Activated CD4-positive, alpha-beta T cell treated with anti-CD3 and anti-CD28 coated beads, Interleukin-2, Interleukin-6, amounts not matched to agents 100 ng/mL and 50 ng/mL, durations not matched to agents 16 hours and 8 hours (primary cell): ENCODE measurements at regions not wholly inside any gene's neighbourhood (a gene's known extent, or its start where the extent isn't known, plus 50 kb on each side); places are given as distances from the start of the nearest gene placed in this dataset.

Experiments used
- DNase-seq: peaks from one replicate; pipeline ENCODE4 v3.0.0-alpha.2; 2020

GRCh38 chr4:157634057-157634456 is 413.5 kb downstream of the GRIA2 start:
- no peak for DNase-seq

- no peak for DNase-seq
These were observed 396.4 kb downstream of the GRIA2 start for GRCh38 chr4:157616741-157617472.

GRCh38 chr4:157607996-157608395 is 387.5 kb downstream of the GRIA2 start:
- no peak for DNase-seq

- DNase-seq = no peak
These were observed 380.1 kb downstream of the GRIA2 start for GRCh38 chr4:157600583-157600982.

- no peak for DNase-seq
These were observed 370.7 kb downstream of the GRIA2 start for GRCh38 chr4:157591245-157591644.

- DNase-seq = no peak
These were observed 370.2 kb downstream of the GRIA2 start for GRCh38 chr4:157590679-157591078.

GRCh38 chr4:157587681-157588423 is 367.3 kb downstream of the GRIA2 start:
- no peak for DNase-seq

GRCh38 chr4:157582141-157582540 is 361.6 kb downstream of the GRIA2 start:
- DNase-seq = no peak

GRCh38 chr4:157576671-157577217 is 356.2 kb downstream of the GRIA2 start:
- no peak for DNase-seq

GRCh38 chr4:157575339-157575738 is 354.8 kb downstream of the GRIA2 start:
- no peak for DNase-seq

GRCh38 chr4:157574606-157575005 is 354.1 kb downstream of the GRIA2 start:
- no peak for DNase-seq

- DNase-seq = no peak
These were observed 352.4 kb downstream of the GRIA2 start for GRCh38 chr4:157572951-157573350.

- no peak for DNase-seq
These were observed 351.8 kb downstream of the GRIA2 start for GRCh38 chr4:157572284-157572683.

GRCh38 chr4:157564771-157565170 is 344.2 kb downstream of the GRIA2 start:
- no peak for DNase-seq

- no peak for DNase-seq
These were observed 343.7 kb downstream of the GRIA2 start for GRCh38 chr4:157564218-157564617.

GRCh38 chr4:157558016-157558415 is 337.5 kb downstream of the GRIA2 start:
- DNase-seq = no peak

- no peak for DNase-seq
These were observed 329.5 kb downstream of the GRIA2 start for GRCh38 chr4:157550028-157550427.

GRCh38 chr4:157527954-157528353 is 307.4 kb downstream of the GRIA2 start:
- DNase-seq = no peak

- no peak for DNase-seq
These were observed 301.4 kb downstream of the GRIA2 start for GRCh38 chr4:157521906-157522305.

- DNase-seq = no peak
These were observed 294.2 kb downstream of the GRIA2 start for GRCh38 chr4:157514711-157515110.

- DNase-seq = no peak
These were observed 288.8 kb downstream of the GRIA2 start for GRCh38 chr4:157509341-157509740.

- DNase-seq = no peak
These were observed 282.1 kb downstream of the GRIA2 start for GRCh38 chr4:157502656-157503055.

- no peak for DNase-seq
These were observed 239.3 kb downstream of the GRIA2 start for GRCh38 chr4:157459785-157460184.

GRCh38 chr4:157447195-157447594 is 226.7 kb downstream of the GRIA2 start:
- no peak for DNase-seq
